ENCODE measurements at regions not wholly inside any gene's neighbourhood (a gene's known extent, or its start where the extent isn't known, plus 50 kb on each side); places are given as distances from the start of the nearest gene placed in this dataset.
"Not testable (repeated sequence)": the region's sequence is repeated elsewhere in the genome, so short reads cannot be mapped to it uniquely, and the experiment has no call there.

DNA sequence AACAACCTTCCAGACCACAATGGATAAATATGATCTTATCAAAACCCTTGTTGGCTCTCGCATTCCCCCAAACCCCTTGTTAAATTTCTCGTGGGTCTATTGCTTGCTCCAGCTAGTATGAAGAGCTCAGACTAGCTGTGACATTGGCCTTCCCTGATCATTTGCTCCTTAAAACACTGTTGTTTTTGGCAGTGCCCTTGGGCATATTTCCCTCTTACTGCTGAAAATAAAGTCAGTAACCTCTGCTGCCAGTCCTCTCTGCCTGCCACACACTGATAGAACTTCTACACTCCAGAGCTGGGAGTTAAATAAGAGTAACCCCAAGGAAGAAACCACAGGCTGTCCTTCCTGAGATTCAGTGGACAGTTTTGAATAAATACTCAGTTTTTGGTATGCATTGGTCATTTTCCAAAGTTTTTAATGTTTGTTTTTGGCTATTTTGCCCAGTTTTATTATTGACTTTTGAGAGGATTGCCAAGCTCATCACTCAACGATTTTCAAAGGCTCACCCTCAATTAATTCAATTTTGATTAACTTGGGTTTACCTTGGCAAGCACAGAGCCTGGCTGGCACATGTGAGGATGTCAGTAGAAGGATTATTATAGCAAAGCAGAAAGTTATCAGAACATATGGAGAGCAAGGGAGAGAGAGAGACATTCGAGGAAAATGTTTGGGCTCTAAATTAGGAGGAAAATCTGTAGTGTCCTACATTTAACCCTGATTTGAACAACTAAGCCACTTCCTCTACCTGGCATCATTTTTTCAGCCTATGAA, 84.3 kb upstream of the SYN3 start:
- DNase-seq (ENCODE audit: low read depth in 2 of 2): no peak

- DNase-seq (ENCODE audit: low read depth in 2 of 2): no peak
These were observed 81.8 kb upstream of the SYN3 start for GRCh38 chr22:33139937-33140336.

DNA sequence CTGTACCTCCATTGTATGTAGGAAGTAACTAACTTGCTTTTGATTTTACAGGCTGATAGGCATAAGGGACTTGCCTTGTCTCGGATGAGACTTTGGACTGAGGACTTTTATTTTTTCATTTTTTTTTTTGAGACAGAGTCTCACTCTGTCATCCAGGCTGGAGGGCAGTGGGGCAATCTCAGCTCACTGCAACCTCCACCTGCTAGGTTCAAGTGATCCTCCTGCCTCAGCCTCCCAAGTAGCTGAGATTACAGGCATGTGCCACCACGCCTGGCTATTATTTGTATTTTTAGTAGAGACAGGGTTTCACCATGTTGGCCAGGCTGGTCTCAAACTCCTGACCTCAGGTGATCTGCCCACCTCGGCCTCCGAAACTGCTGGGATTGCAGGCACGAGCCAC, 80.2 kb upstream of the SYN3 start:
- not testable (repeated sequence) for DNase-seq (ENCODE audit: low read depth in 2 of 2)

DNA sequence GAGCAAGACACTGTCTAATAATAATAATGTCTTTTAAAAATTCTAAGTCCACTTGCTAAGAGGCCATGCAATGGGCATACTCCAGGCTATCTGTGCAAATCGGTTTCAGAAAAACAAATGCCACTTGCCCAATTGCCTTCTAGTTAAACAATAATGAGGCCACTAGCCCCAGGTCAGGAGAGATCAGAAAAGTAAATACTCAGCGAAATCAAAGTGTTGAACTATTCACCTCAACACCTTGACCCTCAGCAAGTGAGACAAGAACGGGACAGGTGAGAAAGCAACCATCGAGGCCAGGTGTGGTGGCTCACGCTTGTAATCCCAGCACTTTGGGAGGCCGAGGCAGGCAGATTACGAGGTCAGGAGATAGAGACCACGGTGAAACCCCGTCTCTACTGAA, 72.3 kb upstream of the SYN3 start:
- no peak for DNase-seq (ENCODE audit: low read depth in 2 of 2)

GRCh38 chr22:33129621-33130020, 71.4 kb upstream of the SYN3 start:
- DNase-seq (ENCODE audit: low read depth in 2 of 2): no peak

DNA sequence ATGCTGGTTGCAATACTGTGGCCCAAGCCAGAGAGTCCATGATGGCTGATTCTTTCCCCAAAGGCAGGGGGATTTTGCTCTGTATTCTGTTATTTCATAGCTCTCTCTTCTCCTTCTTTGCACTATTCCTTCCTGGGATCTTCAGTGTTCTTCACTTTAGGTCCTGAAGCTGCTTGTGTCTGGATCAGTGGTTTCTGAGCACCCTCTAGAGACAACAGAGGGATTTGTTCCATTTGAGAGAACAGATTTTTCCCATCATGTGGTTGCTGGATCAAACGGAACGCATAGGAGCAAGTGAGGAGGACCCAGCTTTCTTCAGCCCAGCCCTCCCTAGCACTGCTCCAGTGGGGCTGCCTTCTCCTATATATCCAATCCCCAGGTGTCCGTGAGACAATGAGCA, 68.7 kb upstream of the SYN3 start:
- DNase-seq (ENCODE audit: low read depth in 2 of 2): no peak

DNA sequence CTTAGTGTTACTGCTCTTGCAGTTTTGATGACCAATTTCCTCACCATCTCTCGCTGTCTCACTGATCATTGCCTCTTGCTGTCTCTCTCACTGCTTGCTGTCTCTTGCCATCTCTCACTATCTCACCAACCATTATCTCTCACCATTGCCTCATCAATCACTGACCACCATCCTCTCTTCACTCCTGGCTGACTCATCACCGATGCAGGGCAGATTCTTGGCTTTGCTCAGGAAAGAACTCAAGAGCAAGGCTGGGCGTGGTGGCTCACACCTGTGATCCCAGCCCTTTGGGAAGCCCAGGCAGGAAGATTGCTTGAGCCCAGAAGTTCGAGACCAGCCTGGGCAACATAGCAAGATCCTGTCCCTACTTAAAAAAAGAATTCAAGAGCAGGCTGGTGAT, 66.3 kb upstream of the SYN3 start:
- DNase-seq (ENCODE audit: low read depth in 2 of 2): no peak

DNA sequence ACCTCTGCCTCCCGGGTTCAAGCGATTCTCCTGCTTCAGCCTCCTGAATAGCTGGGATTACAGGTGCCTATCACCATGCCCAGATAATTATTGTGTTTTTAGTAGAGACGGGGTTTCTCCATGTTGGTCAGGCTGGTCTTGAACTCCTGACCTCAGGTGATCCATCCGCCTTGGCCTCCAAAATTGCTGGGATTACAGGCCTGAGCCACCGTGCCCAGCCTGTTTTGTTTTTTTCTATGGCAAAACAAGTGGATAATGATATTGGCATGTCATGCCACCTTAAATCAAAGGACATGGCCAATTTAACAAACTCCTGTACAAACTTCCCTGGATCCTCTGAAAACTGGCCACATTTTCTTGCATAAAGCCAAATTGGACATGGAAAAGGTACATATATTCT, 64.3 kb upstream of the SYN3 start:
- DNase-seq (ENCODE audit: low read depth in 2 of 2): not testable (repeated sequence)

DNA sequence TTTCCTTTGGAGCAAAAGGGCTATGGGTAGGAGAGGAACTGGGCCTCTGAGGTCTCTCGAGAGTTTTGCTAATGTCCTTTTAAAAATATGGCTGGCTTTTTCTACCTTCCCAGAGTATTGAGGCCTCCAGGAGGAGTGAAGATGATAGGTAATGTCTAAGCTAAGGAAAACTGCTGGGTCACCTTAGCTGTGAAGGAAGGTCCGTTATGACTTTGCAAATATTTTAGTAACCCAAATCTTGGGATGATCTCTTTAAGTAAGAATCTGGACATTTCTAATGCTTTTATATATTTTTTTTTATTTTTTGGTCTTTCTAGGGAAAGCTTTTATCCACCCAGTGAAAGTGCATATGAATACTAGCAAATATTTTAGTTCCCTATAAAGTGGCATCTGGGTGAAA, 60.9 kb upstream of the SYN3 start:
- no peak for DNase-seq (ENCODE audit: low read depth in 2 of 2)

- DNase-seq (ENCODE audit: low read depth in 2 of 2): no peak
These were observed 59.6 kb upstream of the SYN3 start for GRCh38 chr22:33117821-33118220.

GRCh38 chr22:33116841-33117547, 58.8 kb upstream of the SYN3 start:
- no peak for DNase-seq (ENCODE audit: low read depth in 2 of 2)

DNA sequence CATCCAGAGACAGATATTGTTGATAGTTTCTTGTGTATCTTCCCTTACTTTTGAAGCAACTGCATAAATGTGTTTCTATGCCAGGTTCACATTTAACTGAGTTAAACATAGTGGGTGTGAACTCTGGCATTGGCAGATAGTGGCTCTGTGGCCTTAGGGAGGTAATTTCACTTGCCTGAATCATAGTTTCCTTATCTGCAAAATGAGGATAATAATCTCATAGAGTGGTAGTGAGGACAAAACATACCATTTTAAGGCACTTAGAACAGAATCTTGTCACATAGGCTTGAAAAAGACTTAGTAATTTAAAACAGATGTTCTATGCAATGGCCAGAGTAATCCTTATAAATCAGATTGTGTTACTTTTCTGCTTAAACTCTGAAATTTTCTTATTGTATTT, 56.4 kb upstream of the SYN3 start:
- no peak for DNase-seq (ENCODE audit: low read depth in 2 of 2)

DNA sequence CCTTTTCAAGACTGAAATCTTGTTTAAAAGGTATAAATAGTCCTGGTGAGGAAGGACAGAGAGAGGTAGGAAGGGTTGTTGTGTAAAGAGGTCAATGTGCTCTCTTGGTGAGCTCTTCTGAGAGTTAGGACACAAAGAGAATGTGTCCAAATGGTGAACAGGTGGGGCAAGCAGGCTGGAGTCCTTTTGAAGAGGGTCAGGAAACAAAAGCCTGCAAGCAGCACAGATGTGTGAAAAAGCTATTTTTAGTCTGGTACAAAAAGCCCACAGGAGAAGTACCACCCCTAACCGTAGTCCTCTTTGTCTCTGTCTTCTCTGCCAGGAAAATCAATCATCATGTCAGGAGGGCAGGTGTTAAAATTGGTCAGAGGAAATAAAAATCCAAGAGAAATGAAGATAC, 54.4 kb upstream of the SYN3 start:
- DNase-seq (ENCODE audit: low read depth in 2 of 2): no peak

GRCh38 chr22:33111491-33111890, 53.3 kb upstream of the SYN3 start:
- no peak for DNase-seq (ENCODE audit: low read depth in 2 of 2)

DNA sequence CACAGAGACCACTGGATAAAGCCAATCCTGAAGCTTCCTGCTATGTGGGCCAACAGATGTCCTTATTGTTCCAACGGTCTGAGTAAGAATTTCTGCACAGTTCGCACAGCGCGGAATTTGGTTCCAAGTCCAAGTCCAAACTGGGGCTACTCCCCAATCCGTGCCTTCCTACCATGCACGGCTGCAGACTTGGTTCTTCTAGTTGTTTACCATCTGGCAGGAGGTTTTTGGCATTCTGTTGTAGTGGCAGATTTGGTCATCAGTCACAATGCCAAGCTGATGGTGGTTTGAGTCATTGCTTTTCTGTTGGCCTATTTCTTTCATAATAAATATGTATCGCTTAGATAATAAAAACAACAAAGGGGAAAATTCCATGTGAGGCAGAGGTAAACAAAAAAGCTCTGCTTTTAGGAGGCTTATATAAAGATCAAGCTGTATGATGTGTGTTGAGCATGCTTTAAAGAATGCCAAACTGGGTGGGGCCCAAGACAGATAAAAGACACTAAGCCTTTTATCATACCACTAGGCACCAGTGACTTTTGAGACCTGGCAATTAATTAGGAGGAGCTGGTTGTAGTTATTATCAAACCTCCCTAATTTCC, 52.5 kb upstream of the SYN3 start:
- DNase-seq (ENCODE audit: low read depth in 2 of 2): no peak

DNA sequence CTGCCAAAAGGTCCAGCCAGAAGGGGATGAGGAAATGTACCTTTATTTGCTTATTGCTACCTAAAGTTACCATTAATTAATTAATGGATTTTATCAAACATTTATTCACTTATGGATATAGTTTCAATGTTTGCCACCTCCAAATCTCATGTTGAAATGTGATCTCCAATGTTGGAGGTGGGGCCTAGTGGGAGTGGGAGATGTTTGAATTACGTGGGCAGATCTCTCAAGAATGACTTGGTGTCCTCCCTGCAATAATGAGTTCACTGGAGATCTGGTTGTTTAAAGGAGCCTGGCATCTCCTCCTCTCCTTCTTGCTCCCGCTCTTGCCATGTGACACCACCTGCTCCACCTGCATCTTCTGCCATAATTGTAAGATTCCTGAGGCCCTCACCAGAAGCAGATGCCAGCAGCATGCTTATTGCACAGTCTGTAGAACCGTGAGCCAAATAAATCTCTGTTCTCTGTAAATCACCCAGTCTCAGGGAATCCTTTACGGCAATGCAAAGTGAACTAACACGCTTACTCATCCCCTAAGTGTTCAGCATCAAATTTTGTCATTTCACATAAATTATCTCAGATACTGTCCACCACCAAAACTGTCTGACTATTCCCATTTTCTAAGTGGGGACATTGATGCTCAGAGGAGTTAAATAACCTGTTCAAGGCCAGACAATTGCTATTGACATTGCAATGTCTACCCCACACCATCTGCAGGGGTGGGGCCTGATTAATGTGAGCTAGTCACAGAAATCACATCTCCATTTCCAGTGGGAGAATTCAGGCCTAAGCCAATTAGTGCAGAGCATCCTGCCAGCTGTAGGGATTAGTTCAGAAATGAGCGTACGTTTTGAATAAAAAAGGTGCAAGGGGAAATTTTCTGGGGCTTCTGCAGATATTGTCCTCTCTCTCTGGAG, 51.6 kb upstream of the SYN3 start:
- no peak for DNase-seq (ENCODE audit: low read depth in 2 of 2)

DNA sequence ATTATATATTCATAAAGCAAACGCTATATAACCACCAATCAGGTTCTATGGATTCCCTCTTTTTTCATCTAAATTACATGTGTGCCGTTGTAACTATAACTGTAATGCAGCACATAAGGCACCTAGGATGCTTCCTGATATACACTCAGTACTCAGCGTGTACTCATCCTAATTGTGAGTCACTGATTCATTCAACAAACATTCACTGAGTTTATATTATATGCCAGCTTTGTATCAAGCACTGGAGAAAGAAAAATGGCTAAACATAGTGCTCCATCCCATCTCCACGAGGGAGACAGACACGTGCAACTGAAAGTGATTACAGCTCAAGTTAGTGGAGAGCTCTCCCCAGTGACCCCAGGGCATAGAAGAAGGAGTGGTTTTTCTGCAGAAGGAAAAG, 49.9 kb upstream of the SYN3 start:
- no peak for DNase-seq (ENCODE audit: low read depth in 2 of 2)

All from stimulated activated CD4-positive, alpha-beta T cell treated with anti-CD3 and anti-CD28 coated beads, Interleukin-4, amount 100 ng/mL, for 48 hours (primary cell).